Testis (tissue), 2 donors: ENCODE measurements at regions not wholly inside any gene's neighbourhood (a gene's known extent, or its start where the extent isn't known, plus 50 kb on each side); places are given as distances from the start of the nearest gene placed in this dataset.

Experiments
- POLR2A ChIP-seq: fragments of 450-650 bp; IDR thresholded peaks from one replicate; pipeline ENCODE4 v1.6.1; 2017; ENCODE audit warnings: antibody characterized with exemption, mild to moderate bottlenecking, moderate library complexity
- TF ChIP-seq, protein P1 (sequence below), 3 experiments: fragments of 450-650 bp in 2 of 3; fragments of 200-600 bp in 1 of 3; sonication (generic) in 1 of 3; IDR thresholded peaks; one replicate each; pipeline ENCODE4 v1.5.1; 2016 to 2019; ENCODE audit warnings: antibody characterized with exemption in 3 of 3, mild to moderate bottlenecking in 2 of 3, moderate library complexity in 1 of 3

DNA sequence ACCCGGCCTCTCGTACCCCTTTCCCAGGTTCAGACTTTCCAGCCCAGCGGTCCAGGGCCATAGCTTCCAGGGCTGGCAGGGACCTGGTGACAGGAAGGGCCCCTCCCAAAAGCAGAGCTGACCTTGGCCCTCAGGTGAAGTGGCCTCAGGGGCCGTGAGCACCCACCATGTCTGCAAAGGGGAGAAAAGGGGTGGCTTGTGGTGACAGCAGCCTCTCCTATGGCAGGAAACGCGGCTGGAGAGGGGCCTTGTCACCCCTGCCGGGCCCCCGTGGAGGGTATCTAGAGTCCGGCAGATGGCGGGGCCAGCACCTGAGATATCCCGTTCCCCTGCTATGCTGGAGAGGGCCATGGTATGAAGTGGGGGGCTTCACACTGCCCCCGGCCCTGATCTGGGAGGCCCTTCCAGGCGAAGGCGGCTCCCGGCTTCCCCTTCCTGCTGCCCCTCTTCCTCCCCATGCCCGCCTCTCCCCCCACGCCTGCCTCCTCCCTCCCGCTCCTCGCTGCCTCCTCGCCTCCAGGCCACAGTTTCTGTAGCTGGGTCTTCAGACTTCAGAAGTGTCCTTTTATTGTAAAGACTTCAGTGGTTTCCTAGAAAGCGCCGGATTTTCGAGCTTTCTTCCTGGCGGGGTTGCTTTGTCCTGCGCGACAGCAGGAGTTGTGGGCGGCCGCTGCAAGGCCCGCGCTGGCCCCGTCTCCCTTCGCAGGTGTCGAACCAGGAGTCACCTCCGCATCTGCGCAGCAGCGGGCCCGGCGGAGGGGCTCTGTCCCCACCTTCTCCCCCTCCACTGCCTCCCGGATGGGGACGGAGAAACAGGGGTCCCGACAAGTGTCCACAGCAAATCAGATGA is 240.5 kb upstream of the MYT1L start:
- TF ChIP-seq POLR2A = no peak
- TF ChIP-seq, protein P1, sequence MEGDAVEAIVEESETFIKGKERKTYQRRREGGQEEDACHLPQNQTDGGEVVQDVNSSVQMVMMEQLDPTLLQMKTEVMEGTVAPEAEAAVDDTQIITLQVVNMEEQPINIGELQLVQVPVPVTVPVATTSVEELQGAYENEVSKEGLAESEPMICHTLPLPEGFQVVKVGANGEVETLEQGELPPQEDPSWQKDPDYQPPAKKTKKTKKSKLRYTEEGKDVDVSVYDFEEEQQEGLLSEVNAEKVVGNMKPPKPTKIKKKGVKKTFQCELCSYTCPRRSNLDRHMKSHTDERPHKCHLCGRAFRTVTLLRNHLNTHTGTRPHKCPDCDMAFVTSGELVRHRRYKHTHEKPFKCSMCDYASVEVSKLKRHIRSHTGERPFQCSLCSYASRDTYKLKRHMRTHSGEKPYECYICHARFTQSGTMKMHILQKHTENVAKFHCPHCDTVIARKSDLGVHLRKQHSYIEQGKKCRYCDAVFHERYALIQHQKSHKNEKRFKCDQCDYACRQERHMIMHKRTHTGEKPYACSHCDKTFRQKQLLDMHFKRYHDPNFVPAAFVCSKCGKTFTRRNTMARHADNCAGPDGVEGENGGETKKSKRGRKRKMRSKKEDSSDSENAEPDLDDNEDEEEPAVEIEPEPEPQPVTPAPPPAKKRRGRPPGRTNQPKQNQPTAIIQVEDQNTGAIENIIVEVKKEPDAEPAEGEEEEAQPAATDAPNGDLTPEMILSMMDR (IDR thresholded peaks at IDR 0.05) = no peak
